ENCODE measurements at regions not wholly inside any gene's neighbourhood (a gene's known extent, or its start where the extent isn't known, plus 50 kb on each side); places are given as distances from the start of the nearest gene placed in this dataset.

GRCh38 chr1:193538003-193538354, 351.6 kb upstream of the B3GALT2 start:
- Histone ChIP-seq H4K20me1 (ENCODE audit: insufficient read depth) (no peaks in the 10 kb centered on the region), H3K9me3 (ENCODE audit: control insufficient read depth in 1 of 2, insufficient read depth in 1 of 2, low read depth in 1 of 2, low read length in 2 of 2) (no peaks in the 10 kb centered on the region), H3K4me3 (replicated peaks in 1 of 2; ENCODE audit: low read depth in 1 of 2, low read length in 2 of 2) (no peak overlapping the region), H3K4me2 (ENCODE audit: low read length) (no peak overlapping the region), H3K4me1 (ENCODE audit: control insufficient read depth in 1 of 2, insufficient read depth in 2 of 2, low read length in 2 of 2) (no peaks in the 10 kb centered on the region), H3K79me2 (ENCODE audit: insufficient read depth, low read length) (no peaks in the 10 kb centered on the region), H3K9ac (ENCODE audit: low read length) (no peak overlapping the region), H2AFZ (ENCODE audit: low read depth, low read length, poor library complexity, severe bottlenecking) (no peak overlapping the region), H3K27ac (ENCODE audit: low read depth, low read length) (no peak overlapping the region), H3K36me3 (ENCODE audit: control insufficient read depth in 1 of 2, insufficient read depth in 2 of 2, low read length in 2 of 2) (no peaks in the 10 kb centered on the region), H3K27me3 (ENCODE audit: insufficient read depth, low read length) (no peaks in the 10 kb centered on the region), H3K9me2 (ENCODE audit: insufficient read depth) (no peaks in the 10 kb centered on the region)
- intact Hi-C loops (cut with micrococcal nuclease) = no loop called here
- POLR2A ChIA-PET = no interaction called here
- RAD21 ChIA-PET (ENCODE audit: low non-redundant PET in 1 of 2, low total read pairs in 2 of 2, uncharacterized antibody in 2 of 2, unreplicated experiment in 2 of 2) = no interaction called here
- ATAC-seq (no peak), DNase-seq (ENCODE audit: low read depth, low spot score) (no peak)
- CTCF ChIA-PET = no interaction called here
- TF ChIP-seq YY1 (IDR thresholded peaks at IDR 0.05; ENCODE audit: extremely low read depth, insufficient replicate concordance, low read depth, low read length) = no peak
- BruUV-seq (replicated peaks) = no TSS peak

- Histone ChIP-seq H3K4me3 (replicated peaks in 1 of 2; ENCODE audit: low read depth in 1 of 2, low read length in 2 of 2) (no peak overlapping the region), H3K79me2 (ENCODE audit: insufficient read depth, low read length) (no peaks in the 10 kb centered on the region), H4K20me1 (ENCODE audit: insufficient read depth) (no peaks in the 10 kb centered on the region), H3K36me3 (ENCODE audit: control insufficient read depth in 1 of 2, insufficient read depth in 2 of 2, low read length in 2 of 2) (no peaks in the 10 kb centered on the region), H3K9ac (ENCODE audit: low read length) (no peak overlapping the region), H3K27me3 (ENCODE audit: insufficient read depth, low read length) (no peaks in the 10 kb centered on the region), H2AFZ (ENCODE audit: low read depth, low read length, poor library complexity, severe bottlenecking) (no peak overlapping the region), H3K27ac (ENCODE audit: low read depth, low read length) (no peak overlapping the region), H3K9me3 (ENCODE audit: control insufficient read depth in 1 of 2, insufficient read depth in 1 of 2, low read depth in 1 of 2, low read length in 2 of 2) (no peaks in the 10 kb centered on the region), H3K9me2 (ENCODE audit: insufficient read depth) (no peaks in the 10 kb centered on the region), H3K4me1 (ENCODE audit: control insufficient read depth in 1 of 2, insufficient read depth in 2 of 2, low read length in 2 of 2) (no peaks in the 10 kb centered on the region), H3K4me2 (ENCODE audit: low read length) (no peak overlapping the region)
- intact Hi-C loops (cut with micrococcal nuclease) = no loop called here
- RAD21 ChIA-PET (ENCODE audit: low non-redundant PET in 1 of 2, low total read pairs in 2 of 2, uncharacterized antibody in 2 of 2, unreplicated experiment in 2 of 2) = no interaction called here
- TF ChIP-seq EZH2phosphoT487 (IDR thresholded peaks at IDR 0.05; ENCODE audit: borderline replicate concordance) (no peak), RAD21 (IDR thresholded peaks at IDR 0.05; ENCODE audit: low read depth) (no peak), MAX (IDR thresholded peaks at IDR 0.05) (no peak), TCF7L2 (IDR thresholded peaks at IDR 0.05; ENCODE audit: borderline replicate concordance, extremely low read depth, insufficient read depth, insufficient read length) (no peak), POLR2AphosphoS5 (IDR thresholded peaks at IDR 0.05; ENCODE audit: low read depth, low read length) (no peak), SIN3A (IDR thresholded peaks at IDR 0.05; ENCODE audit: low read depth) (no peak), POLR2A (IDR thresholded peaks at IDR 0.05; ENCODE audit: borderline replicate concordance, extremely low read depth, insufficient read depth, insufficient read length) (no peak), REST (IDR thresholded peaks at IDR 0.05; ENCODE audit: low read depth) (no peak), SP1 (IDR thresholded peaks at IDR 0.05; ENCODE audit: low read depth) (no peak), ZFX (IDR thresholded peaks at IDR 0.05) (no peak), ZNF274 (IDR thresholded peaks at IDR 0.05; ENCODE audit: low read depth, low read length) (no peak), SRF (IDR thresholded peaks at IDR 0.05; ENCODE audit: low read depth) (no peak), EGR1 (IDR thresholded peaks at IDR 0.05; ENCODE audit: low read depth) (no peak), ELF1 (IDR thresholded peaks at IDR 0.05; ENCODE audit: borderline replicate concordance, low read depth) (no peak)
- DNase-seq (ENCODE audit: low read depth, low spot score) (no peak), ATAC-seq (no peak)
- POLR2A ChIA-PET = no interaction called here
- CTCF ChIA-PET = no interaction called here
- no TSS peak for BruUV-seq (replicated peaks)
Observed at GRCh38 chr1:193537266-193538002, 351.0 kb upstream of the B3GALT2 start.

Measured in HCT116 (cell line).